HFF-Myc (cell line): ENCODE measurements at regions not wholly inside any gene's neighbourhood (a gene's known extent, or its start where the extent isn't known, plus 50 kb on each side); places are given as distances from the start of the nearest gene placed in this dataset.
"Not testable (repeated sequence)": the region's sequence is repeated elsewhere in the genome, so short reads cannot be mapped to it uniquely, and the experiment has no call there.

Source experiments
- DNase-seq: peaks from one replicate; pipeline ENCODE4 v3.0.0-alpha.2; 2011; ENCODE audit warnings: low read depth; ENCODE audit errors: extremely low read depth
- H3K4me3 ChIP-seq: replicated peaks from 2 replicates; pipeline ENCODE4 v1.5.1; 2011; ENCODE audit warnings: low read depth, mild to moderate bottlenecking, control low read depth, low read length
- TF ChIP-seq, protein P1 (sequence below): IDR thresholded peaks from 2 replicates; pipeline ENCODE4 v1.5.1; 2012; ENCODE audit warnings: mild to moderate bottlenecking, low read depth, low read length, control low read depth; ENCODE audit errors: missing control alignments

DNA sequence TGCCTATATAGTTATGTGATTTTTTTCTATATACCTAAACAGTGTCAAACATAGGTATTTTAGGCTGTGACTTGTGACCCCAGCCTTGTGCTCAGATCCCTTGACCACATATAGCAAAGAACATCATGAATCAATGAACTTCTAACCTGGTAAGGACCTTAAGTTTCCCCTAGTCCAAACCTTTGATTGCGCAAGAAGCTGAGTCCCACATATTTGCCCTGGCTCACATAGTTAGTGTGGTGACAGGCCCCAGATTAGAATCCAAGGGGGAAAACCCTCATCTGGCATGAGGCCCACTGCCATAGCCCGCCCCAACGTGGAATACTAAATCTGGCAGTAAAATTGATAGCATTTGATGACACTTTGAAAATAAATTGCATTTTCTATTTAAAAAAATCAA lies 171.8 kb downstream of the MZT1 start:
- TF ChIP-seq, protein P1, sequence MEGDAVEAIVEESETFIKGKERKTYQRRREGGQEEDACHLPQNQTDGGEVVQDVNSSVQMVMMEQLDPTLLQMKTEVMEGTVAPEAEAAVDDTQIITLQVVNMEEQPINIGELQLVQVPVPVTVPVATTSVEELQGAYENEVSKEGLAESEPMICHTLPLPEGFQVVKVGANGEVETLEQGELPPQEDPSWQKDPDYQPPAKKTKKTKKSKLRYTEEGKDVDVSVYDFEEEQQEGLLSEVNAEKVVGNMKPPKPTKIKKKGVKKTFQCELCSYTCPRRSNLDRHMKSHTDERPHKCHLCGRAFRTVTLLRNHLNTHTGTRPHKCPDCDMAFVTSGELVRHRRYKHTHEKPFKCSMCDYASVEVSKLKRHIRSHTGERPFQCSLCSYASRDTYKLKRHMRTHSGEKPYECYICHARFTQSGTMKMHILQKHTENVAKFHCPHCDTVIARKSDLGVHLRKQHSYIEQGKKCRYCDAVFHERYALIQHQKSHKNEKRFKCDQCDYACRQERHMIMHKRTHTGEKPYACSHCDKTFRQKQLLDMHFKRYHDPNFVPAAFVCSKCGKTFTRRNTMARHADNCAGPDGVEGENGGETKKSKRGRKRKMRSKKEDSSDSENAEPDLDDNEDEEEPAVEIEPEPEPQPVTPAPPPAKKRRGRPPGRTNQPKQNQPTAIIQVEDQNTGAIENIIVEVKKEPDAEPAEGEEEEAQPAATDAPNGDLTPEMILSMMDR: no peak
- H3K4me3 ChIP-seq: no peak overlapping the region
- DNase-seq: no peak

DNA sequence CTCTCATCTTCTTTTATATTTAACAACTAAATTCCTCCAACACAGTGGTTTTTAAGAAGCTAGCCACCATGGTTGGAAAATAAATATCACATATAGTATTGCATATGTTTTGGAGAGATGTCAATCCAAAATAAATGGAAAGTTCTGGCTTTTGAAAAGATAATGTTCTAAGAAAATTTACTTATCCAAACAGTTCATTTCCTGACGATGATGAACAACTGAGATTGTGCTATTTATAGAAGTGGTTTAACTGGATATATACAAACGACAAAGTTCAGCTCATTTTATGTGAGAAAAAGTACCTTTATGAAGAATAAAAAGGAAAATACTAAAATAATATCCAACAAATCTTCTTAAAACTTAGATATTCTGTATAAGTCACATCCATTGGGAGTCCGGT lies 174.7 kb downstream of the MZT1 start:
- DNase-seq: no peak
- H3K4me3 ChIP-seq: no peak overlapping the region
- TF ChIP-seq, protein P1: no peak

DNA sequence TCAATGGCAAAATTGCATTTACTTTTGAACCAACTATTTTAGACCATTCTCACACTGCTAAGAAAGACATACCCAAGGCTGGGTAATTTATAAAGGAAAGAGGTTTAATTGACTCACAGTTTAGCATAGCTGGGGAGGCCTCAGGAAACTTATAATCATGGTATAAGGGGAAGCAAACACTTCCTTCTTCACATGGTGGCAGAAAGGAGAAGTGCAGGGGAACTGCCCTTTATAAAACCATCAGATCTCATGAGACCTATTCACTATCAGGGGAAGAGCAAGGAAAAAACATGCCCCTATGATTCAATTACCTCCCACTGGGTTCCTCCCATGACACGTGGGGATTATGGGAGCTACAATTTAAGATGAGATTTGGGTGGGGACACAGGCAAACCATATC lies 181.5 kb downstream of the MZT1 start:
- H3K4me3 ChIP-seq, DNase-seq: not testable (repeated sequence)

DNA sequence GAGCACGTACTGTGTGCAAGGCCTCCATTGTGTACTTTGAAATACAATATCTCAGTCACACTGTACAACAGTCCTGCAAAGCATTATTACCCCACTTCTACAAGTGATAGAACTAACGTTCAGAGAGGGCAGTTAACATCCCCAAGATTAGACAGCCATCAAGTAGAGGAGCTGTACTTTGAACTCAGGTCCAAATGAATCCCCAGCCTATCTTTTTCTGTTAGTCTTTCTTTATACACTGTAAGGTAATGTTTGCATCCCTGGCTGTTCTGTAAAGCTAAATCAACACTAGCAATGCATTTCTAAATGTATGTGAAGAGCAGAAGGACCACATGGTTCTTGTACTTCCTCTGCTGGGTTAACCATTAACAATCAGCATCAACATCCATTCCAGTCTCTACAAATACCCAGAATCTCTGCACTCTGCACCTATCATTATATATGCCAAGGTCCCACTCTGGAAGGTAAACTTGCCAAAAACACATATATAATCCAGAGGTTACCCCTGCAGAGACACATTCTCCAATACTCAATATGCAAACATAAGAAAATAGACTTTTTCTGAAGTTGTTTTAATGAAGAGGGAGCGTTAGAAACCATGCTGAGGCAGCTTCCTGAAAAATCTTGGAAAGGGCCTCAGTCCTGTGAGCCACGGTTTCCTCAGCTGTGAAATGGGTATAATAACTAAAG lies 182.3 kb downstream of the MZT1 start:
- no peak overlapping the region for H3K4me3 ChIP-seq
- TF ChIP-seq, protein P1: no peak
- DNase-seq: no peak

DNA sequence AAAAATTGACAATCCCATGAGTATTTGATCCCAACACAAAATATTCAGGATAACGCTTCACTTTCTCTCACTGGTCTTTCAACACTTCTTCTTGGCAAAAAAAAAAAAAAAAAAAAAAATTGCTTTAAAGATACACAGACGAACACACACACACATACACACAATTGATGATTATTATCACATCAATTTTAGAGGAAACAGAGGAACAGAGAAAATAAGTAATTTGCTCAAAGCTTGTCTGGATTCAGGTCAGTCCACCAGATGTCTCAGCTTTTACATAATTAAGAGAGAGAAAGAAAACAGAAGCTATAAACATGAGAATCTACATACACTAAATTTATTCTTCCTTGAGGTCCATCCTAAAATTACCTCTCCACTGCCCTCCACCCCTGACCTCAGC lies 183.4 kb downstream of the MZT1 start:
- TF ChIP-seq, protein P1: no peak

DNA sequence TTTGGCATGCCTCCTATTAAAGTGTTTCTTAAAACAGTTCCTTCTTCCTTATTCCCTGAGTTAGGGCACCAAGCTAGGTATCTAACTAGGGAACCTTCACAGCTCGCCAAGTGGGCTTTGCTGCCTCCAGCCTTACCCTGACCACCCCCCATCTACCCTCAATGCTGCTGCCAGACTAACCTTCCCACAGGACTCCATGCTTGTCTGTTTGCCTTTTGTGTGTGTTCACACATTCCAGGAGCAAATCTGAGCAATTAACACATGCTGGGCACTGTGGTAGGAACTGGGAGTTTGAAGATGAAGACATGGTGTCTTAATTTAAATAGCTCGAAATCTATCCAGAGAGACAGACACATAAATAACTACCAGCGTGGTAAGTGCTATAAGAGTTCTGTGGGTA lies 185.2 kb downstream of the MZT1 start:
- TF ChIP-seq, protein P1: no peak
- DNase-seq: no peak
- no peak overlapping the region for H3K4me3 ChIP-seq

More for the DNA sequence above, 183.4 kb downstream of the MZT1 start:
- no peak for DNase-seq
- H3K4me3 ChIP-seq: no peak overlapping the region

DNA sequence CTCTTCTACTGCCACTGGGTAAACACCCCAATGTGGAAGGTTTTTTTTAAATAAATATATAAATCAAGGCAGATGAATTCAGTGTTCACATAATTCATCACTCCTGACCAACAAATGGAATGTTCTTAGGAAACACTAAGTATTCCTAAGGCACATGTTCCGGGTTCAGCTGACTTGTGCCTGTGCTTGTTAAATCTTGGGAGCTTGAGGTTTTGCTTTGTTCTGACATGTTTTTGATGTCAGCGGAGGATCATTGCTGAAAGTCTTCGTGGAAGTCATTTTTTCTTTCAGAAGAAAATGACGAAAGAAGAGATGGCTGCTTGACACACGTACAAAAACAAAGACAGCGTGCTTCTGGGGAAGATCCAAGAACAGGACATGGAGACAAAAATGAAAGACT lies 185.8 kb downstream of the MZT1 start:
- no peak for DNase-seq

More for the DNA sequence above, 185.8 kb downstream of the MZT1 start:
- H3K4me3 ChIP-seq: no peak overlapping the region
- TF ChIP-seq, protein P1: no peak
